ENCODE measurements at regions not wholly inside any gene's neighbourhood (a gene's known extent, or its start where the extent isn't known, plus 50 kb on each side); places are given as distances from the start of the nearest gene placed in this dataset.

DNA sequence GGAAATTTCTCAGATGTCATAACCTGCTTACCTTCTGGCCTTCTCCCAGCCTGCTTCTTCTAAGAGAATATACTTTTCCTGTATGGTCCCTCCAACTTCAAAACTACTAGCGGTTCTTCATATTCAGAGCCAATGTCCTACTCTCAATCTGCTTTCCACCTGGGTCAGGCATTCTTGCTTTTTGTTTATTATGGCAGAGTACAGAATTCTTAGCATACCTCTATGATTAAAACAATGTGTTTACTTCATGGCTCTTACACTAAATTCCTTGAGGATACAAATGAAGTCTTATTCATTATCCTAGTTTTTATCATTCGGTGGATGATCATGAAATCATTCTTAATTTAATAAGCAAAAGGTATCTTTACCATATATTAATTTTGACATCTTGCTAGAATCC, 484.2 kb upstream of the SLITRK1 start:
- intact Hi-C loops (cut with DNase I), result no loop called here
- no peak for ATAC-seq

DNA sequence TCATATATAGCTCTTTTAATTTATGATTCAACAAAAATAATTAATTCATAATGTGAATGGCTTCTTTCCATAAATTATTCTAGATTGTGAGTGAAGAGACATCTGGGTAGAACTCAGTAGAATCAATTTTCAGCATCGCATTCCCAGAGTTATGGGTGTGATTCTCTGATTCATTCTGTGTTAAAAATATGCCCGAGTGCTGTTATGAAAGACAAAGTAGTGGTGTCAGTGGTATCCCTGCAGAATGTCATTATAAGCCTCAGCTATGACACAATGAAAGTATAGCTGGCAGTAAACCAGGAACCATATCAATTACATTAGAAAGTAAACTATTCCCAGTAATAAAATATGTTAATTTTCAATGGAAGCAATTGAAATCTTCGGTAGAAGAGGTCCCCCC, 480.5 kb upstream of the SLITRK1 start:
- intact Hi-C loops (cut with DNase I), result no loop called here
- DNase-seq (ENCODE audit: missing footprints) (no peak), ATAC-seq (no peak)

More for the DNA sequence above, 484.2 kb upstream of the SLITRK1 start:
- DNase-seq (ENCODE audit: missing footprints), result no peak

DNA sequence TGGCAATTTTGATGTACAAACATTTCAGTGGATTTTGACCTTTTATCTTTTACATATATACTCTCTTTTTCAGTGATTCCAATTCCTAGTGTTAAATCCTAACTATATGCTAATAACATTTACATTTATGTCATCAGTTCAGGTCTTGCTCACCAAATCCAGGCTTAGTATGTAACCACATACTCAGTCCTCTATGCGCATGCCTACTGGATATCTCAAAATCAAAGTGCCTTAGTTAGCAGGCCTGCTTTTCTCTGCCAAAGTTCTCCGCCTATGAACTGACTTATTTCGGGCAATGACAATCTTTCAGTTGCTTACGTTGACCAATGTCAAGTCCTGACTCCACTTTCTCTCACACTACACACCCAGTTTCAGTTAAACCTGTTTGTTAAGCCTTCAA, 478.5 kb upstream of the SLITRK1 start:
- DNase-seq (ENCODE audit: missing footprints) (no peak), ATAC-seq (no peak)
- intact Hi-C loops (cut with DNase I), result no loop called here

DNA sequence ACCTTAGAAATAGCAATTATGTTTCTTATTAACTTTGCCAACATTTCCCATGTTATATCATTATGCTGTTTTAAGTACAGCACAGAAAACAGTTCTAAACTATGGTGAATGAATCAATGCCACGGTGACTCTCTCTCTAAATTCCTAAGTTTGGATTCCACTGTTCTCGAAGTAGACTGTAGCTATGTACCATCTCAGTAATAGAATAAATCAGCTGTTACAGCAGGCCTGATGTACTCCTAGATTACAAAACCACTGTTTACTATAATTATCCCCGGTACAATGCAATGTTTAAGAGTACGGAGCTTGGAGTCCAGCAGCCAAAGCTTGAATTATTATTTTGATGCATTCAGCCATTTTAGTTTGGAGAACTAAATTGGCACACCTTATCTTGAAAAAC, 476.3 kb upstream of the SLITRK1 start:
- DNase-seq (ENCODE audit: missing footprints), result no peak
- no peak for ATAC-seq
- intact Hi-C loops (cut with DNase I), result no loop called here

DNA sequence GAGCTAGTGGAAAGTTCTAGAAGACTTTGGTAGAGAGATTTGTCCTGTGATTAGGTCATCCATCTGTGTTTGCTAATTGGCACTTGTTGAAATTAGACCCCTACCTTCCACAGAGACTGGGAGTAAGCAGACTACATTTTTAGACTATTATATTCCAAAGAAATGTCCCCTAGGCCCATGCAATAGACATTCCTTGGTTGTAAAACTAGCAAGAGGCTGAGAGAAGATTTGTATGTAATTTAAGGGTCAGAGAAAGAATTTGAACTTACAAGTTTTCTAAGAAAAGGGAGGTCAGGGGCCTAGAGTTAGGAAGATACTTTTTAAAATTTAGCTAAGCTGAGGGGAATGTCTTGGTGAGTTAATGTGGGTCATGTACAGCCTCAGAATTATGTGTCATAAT, 470.7 kb upstream of the SLITRK1 start:
- ATAC-seq, result no peak
- intact Hi-C loops (cut with DNase I), result no loop called here
- DNase-seq (ENCODE audit: missing footprints), result no peak

DNA sequence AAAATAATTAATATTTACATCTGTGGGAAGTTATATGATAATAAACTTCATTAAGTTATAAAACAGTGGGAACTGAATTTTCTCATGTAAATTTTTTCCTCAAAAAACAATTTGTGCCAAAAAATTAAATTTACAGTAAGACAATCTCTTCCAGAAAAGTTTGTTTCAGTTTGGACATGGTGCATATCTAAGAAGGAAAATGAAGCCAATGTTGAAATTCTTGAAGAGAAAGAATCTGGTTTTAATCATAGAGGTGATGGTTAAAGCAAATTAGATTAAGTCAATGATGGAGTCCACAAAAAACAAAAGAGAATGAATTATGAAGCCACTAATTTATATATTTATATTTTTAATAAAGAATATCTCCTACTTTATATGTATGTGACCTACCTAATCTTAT, 457.2 kb upstream of the SLITRK1 start:
- ATAC-seq (no peak), DNase-seq (ENCODE audit: missing footprints) (no peak)
- intact Hi-C loops (cut with DNase I), result no loop called here

DNA sequence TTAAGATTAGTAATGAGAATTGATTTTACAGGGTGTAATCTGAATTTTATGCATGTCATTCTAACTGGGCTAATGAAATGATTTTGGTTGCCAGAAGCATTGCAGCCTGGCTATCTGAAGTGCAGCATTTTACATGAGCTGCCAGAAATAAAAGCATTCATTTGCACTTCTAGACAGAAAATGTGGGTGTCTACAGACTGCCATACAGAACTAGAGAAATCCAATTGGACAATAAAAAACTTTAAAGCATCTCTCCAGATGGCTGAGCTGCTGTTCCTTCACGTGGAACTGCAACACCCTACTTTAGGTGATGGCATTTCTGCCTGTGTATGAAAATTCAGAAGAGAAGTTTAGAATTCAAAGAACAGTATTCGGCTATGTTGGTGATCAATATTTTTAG, 450.1 kb upstream of the SLITRK1 start:
- DNase-seq (ENCODE audit: missing footprints), result no peak
- no peak for ATAC-seq
- intact Hi-C loops (cut with DNase I), result no loop called here

DNA sequence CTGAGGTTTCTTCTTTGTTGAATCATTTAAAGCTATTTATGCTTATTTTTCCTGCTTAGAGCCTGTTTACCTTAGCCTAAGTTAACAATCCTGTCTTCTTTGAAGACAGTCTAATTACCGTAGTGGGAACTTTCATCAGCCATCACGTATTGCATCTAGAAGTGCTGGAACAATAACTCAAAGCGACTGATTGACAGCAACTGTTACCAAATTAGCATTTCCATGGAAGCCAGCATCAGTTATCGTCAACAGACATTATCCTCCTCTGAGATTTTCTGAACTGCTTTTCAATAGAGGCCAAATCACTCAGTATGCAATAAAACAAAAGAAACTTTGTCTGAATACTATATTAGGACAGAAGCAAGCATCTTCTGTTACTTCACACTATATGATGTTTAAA, 433.3 kb upstream of the SLITRK1 start:
- ATAC-seq, result no peak

DNA sequence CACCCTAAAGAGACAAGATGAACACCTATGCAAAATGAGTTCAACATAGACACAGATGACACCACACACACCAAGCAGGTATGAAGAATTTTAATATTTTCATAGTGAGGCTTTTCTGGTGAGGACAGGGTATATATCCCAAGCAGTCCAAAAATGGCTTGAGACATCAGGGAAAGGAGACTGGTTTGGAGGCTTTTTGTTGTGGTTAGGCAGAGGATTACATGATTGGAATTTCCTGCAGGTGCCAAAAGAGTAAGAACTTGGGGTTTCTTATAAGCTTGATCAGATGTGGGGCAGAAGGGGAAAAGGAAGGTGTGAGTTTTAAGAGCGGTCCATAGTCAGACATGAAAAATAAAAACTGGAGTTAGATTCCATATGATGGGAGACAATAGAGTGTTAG, 420.8 kb upstream of the SLITRK1 start:
- ATAC-seq, result no peak
- DNase-seq (ENCODE audit: missing footprints), result no peak
- intact Hi-C loops (cut with DNase I), result no loop called here

More for the DNA sequence above, 433.3 kb upstream of the SLITRK1 start:
- no peak for DNase-seq (ENCODE audit: missing footprints)
- intact Hi-C loops (cut with DNase I), result no loop called here

DNA sequence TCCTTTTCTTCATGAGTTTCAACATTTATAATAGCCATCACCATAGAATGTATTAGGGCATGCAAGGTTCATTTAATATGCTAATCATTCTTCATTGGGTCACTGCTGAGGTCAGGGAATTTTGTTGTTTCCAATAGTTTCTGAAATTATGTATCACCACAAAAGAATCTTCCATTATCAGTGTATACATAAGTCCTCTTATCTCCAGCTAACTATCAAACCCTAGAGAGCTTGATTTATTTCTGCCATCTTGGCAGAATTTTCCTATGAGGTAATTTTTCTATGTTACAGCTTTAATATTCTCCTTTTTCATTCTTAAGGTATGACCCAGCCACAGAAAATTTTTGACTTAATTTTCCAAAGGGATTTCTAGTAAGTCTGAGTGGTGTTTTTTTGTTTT, 415.0 kb upstream of the SLITRK1 start:
- intact Hi-C loops (cut with DNase I), result no loop called here
- DNase-seq (ENCODE audit: missing footprints) (no peak), ATAC-seq (no peak)

DNA sequence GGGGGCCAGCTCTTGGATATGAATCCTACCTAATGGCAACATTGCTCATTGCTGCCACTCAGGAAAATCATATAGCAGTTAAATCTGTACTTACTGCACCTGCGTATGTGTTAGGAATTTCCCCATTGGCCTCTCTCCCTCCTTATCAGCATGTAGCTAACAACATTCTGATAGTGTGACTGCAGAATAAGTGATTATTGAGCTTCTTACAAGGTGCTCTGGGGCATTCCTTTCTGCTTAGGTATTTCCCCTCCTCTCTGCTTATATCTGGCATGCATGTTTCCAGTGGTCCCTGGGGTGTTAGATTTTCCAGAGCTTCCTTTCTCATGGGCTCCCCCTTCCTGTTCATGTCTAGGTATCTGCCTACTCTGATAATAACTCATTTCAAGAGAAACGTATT, 414.1 kb upstream of the SLITRK1 start:
- DNase-seq (ENCODE audit: missing footprints) (no peak), ATAC-seq (no peak)
- intact Hi-C loops (cut with DNase I), result no loop called here

DNA sequence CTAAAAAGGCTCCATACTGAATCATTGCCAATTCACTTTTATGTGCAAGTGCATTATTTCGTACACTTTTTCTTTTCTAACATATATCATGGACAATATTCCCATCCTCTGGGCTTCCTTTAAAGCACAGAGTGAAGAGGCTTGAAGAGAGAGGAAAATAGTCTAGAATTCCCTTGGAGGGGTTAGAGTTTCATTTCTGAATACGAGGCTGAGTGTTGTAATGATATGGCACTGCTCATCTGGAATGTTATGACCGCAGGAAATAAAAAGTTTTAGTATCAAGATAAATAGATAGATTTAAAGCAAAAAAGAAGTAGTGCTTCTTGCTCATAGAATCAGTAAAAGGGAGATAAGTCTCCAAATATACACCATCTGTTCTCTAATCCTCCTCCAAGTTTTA, 412.3 kb upstream of the SLITRK1 start:
- no peak for ATAC-seq
- intact Hi-C loops (cut with DNase I), result no loop called here
- no peak for DNase-seq (ENCODE audit: missing footprints)

DNA sequence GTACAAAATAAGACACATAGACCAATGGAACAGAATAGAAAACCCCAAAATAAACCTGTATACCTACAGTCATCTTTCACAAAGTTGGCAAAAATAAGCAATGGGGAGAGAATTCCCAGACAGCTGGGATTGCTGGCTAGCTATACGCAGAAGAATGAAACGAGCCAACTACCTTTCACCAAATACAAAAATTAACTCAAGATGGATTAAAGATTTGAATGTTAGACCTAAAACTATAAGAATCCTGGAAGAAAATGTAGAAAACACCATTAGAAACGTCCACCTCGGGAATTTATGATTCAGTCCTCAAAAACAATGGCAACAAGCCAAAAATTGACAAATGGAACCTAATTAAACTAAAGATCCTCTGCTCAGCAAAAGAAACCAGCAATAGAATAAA, 408.1 kb upstream of the SLITRK1 start:
- ATAC-seq, result no peak
- no peak for DNase-seq (ENCODE audit: missing footprints)
- intact Hi-C loops (cut with DNase I), result no loop called here

DNA sequence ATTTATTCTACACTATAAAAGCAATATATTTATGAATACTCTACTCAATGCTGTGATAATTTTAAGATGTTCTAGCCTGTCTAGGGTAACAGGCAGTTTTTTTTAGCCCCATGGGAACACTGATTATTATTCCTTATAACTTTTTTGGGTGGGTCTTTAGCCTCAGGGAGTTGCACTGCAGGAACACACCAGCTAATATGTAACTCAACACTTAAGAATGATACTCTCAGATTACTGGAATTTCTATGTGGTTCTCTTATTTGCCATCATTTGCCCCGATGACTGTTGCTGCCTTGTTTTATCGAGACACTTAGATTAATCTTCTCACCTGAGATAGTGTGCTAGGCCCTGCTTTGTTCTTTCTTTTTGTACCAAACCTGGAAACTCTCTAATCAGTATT, 396.9 kb upstream of the SLITRK1 start:
- intact Hi-C loops (cut with DNase I), result no loop called here
- ATAC-seq (no peak), DNase-seq (ENCODE audit: missing footprints) (no peak)

DNA sequence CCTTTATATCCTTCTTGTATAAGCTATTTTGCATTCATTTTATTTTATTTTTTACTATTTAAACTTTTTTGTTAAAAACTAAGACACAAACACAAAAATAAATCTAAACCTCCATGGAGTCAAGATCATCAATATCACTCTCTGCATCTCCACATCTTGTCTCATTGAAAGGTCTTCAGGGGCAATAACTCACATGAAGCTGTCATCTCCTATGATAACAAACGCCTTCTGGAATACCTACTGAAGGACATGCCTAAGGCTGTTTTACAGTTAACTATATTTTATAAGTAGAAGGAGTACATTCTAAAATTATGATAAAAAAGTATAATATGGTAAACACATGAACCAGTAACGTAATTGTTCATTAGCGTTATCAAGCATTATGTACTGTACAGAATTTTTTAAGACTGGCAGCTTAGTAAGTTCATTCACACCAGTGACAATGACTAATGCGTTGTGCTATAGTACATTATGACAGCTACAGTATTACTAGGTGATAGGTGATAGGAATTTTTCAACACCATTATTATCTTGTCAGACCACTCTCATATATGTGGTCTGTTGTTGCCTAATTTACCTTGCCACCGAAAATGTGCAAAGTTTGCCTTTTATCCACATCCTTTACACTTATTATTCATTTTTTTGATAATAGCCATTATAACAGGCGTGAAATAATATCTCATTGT, 390.7 kb upstream of the SLITRK1 start:
- intact Hi-C loops (cut with DNase I), result no loop called here
- ATAC-seq (no peak), DNase-seq (ENCODE audit: missing footprints) (no peak)

DNA sequence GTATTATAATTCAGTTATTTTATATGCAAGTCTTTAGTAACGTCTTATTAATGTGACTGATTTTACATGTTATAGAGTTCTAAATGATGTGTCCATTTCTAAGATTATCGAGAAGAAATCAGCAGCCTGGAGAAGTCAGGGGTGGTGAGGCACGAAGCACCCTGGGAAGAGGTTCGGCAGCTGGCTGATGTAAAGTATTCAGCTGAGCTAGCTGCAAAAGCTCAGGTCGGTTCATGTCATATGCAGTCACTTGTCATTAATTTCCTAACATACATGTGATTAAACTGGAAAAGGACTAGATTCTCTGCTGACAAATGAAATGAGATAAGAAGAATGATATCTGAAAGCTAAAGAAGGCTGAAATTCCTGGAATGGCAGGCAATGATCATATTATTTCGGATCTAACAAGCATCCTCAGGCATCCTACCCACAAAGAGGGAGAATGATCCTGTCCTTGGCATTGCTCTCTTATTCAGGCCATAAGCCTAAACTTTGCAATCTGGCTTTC, 383.0 kb upstream of the SLITRK1 start:
- DNase-seq (ENCODE audit: missing footprints) (no peak), ATAC-seq (no peak)
- intact Hi-C loops (cut with DNase I), result no loop called here

DNA sequence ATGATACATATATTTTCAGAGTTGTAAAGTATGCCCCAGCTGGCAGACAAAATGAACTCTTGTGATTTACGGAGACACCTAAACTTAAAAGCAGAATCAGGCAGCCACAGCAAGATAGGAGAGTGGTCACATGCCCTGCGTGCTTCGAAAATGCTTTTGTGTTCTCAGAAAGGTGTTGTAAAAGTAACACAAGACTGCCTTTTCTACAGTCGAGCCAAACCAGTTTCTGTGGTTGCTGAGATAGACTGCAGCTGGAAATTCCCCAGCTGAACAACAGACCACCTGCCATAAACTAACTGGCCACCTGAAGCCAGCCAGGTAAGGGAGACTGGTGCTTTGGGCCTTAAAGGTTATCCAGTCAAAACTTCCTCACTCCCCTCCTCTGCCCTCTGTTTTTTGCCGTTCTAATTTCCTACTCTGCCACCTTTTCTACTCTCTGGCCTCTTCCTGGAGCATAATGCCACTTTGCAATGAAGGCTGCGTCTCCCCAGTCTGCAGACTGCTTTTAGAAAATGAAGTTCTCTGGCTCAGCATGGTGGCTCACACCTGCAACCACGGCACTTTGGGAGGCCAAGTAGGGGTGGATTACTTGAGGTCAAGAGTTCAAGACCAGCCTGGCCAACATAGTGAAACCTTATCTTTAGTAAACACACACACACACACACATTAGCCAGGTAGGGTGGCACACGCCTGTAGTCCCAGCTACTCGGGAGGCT, 381.2 kb upstream of the SLITRK1 start:
- ATAC-seq (no peak), DNase-seq (ENCODE audit: missing footprints) (no peak)
- intact Hi-C loops (cut with DNase I), result no loop called here

DNA sequence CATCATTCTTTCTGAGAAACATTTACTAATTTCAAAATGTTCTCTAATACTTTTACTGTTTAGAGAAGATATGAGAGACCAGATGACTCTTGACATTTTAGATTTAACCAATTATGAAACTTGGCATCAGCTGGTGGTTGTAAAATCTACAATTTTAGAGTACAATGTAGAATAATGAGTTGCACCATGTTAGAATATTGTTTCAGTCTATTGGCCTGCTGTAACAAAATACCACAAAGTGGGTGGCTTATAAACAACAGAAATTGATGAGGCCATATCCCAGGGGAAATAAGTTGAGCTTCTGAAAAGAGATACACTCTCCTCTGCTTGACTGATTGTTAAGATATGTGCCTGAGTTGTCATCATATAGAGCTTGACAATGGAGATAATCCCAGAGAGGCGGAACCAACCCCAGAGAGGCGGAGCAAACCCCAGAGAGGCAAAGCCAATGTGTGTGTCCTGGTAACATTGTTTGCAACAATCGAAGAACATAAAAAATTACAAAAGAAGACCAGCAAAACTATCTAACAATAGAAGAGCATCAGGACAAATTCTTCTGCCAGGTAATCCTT, 373.0 kb upstream of the SLITRK1 start:
- DNase-seq (ENCODE audit: missing footprints), result no peak
- no peak for ATAC-seq
- intact Hi-C loops (cut with DNase I), result no loop called here

DNA sequence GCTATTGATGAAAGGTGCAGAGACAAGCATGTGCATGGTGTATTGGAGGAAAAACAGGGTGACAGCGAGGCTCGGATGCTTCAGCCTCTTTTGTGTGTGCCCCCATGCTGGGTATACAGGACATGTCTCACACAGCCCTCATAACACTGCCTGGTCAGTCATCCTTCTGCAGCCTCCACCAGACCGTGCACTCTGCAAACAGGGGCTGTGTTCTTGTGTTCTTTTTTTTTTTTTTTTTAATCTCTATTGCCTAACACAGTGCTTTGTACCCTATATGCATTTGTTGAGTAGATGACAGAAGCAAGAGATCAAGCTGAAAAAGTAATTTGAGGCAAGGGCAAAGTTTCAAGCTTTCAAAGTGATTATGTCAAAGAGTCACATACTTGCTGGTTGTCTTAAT, 367.2 kb upstream of the SLITRK1 start:
- DNase-seq (ENCODE audit: missing footprints) (no peak), ATAC-seq (no peak)
- intact Hi-C loops (cut with DNase I), result no loop called here

DNA sequence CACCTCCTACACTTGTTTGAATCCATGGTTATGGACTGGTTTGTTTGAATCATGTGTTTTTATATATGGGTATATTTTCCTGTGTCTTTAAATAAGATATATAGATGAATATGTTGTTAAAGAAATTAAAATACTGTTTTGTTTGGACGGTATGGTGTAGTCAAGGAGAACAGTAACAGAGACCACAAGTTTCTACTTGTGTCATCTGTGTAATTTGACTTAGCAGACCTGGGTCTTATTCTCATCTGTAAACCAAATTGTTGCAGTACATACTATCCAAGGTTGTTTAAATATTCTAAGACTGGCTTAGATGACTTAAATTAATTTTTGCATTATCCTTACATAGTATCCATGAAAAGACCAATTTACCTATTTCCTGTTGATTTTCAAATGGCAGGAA, 361.1 kb upstream of the SLITRK1 start:
- DNase-seq (ENCODE audit: missing footprints), result no peak
- intact Hi-C loops (cut with DNase I), result no loop called here
- no peak for ATAC-seq

All from Right ventricle myocardium inferior (tissue), 1 donor.